GM13977 (cell line): ENCODE measurements at regions not wholly inside any gene's neighbourhood (a gene's known extent, or its start where the extent isn't known, plus 50 kb on each side); places are given as distances from the start of the nearest gene placed in this dataset.

Experiments
- DNase-seq: peaks from one replicate; pipeline ENCODE4 v3.0.0; 2012; ENCODE audit warnings: low spot score
- CTCF ChIP-seq: IDR thresholded peaks from 2 replicates; pipeline ENCODE4 v1.5.1; 2012; ENCODE audit warnings: mild to moderate bottlenecking, control low read depth; ENCODE audit not compliant: insufficient read depth; ENCODE audit errors: extremely low read depth, missing control alignments
- in situ Hi-C: fragments of 300-500 bp; cut with MboI; formaldehyde crosslinking; loops from one replicate; pipeline ENCODE4 v1.12.0; 2022; ENCODE audit warnings: low sequenced_read_pairs, low pct_unique_long_range_greater_than_20kb, mixed read lengths, inconsistent platforms; ENCODE audit not compliant: unreplicated experiment

DNA sequence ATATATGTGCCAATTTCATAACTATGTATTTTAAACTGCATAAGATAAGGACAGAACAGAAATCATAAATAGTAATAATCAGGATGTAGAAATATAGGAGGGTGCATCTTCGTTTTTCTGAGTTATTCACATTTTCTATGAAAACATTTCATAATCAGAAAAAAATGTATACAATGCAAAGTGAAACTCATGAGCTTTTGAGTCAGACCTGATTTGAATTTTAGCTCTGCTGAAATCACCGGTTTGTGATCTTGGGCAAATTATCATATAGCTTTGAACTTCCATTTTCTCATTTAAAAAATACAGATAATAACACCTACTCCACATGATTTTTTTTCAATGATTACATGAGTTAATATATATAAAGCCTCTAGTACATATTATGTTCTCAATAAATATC lies 106.9 kb downstream of the KDR start:
- no peak for TF ChIP-seq CTCF
- in situ Hi-C loops: no loop called here
- DNase-seq: no peak

DNA sequence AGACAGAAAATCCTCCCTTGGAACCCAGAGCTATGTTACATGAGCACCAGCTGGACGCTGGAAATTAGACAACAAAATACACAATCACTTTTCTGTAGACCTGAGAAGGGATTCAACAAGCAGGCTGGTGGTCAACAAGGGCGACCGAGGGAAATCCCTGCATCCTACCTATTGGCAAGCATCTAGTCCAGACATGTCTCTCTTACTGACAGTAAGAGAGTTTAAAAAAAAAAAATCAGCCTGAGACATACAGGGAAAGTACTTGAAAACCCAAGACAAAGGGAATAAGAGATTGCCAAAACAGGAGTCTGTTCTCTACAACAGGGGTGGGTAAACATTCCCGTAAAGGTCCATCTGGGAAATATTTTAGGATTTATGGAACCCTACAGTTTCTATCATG lies 108.0 kb downstream of the KDR start:
- no peak for TF ChIP-seq CTCF
- in situ Hi-C loops: no loop called here
- DNase-seq: no peak

DNA sequence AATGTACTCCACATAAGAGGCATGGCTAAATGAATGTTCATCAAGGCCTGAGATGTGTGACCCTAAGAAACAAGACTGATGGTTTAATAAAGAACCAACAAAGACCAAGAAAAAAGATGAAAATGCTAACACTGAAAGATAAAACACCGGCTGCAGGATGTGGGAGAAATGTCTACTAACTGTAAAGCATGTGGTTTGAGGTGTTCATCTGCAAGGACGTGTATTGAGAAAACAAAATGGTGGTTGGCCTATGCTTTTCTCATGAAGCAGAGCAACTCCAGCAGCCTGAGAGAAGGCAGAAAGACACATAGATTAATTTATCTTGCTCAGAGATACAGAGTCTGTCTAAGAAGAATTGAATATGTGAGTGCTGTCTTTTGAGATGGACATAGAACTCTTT lies 109.3 kb downstream of the KDR start:
- TF ChIP-seq CTCF: no peak
- DNase-seq: no peak
- in situ Hi-C loops: no loop called here

- TF ChIP-seq CTCF: no peak
- DNase-seq: no peak
- in situ Hi-C loops: no loop called here
These were observed 110.5 kb downstream of the KDR start for GRCh38 chr4:55014876-55015275.

DNA sequence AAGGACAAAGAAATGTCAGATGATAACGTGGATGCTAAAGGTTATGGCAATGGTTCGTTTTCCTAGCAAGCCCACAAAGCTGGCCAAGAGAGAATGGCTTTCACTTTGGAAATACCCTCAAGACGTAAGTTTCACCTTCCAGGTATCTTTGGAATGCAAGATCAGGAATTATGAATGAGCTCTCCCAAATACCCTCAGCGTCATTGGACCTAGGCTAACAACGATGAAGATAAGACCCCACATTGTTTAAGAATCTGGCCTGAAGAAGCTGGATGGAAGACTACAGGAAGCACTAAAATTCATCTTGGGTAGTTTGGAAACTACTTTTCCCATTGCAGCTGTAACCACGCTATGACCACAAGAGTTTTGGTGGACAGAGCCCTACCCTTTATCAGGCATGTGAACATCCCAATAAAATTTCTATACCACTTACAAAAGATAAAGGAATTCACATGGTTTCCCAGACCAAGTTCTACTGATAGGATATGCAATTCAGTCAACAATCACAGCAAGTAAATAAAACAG lies 111.9 kb downstream of the KDR start:
- DNase-seq: no peak
- in situ Hi-C loops: no loop called here
- no peak for TF ChIP-seq CTCF

GRCh38 chr4:55012363-55013230 lies 112.8 kb downstream of the KDR start:
- TF ChIP-seq CTCF: no peak
- DNase-seq: no peak
- in situ Hi-C loops: no loop called here
